Stomach (tissue), 4 donors: ENCODE measurements at regions not wholly inside any gene's neighbourhood (a gene's known extent, or its start where the extent isn't known, plus 50 kb on each side); places are given as distances from the start of the nearest gene placed in this dataset.

ENCODE experiments used
- EP300 ChIP-seq: sonication (generic); formaldehyde crosslinking; IDR thresholded peaks from one replicate; pipeline ENCODE4 v1.6.1; 2017; ENCODE audit warnings: antibody characterized with exemption
- POLR2A ChIP-seq, 4 donors: fragments of 450-650 bp; IDR thresholded peaks; one replicate each; pipeline ENCODE4 v1.6.1; 2016; ENCODE audit warnings: antibody characterized with exemption in 4 of 4, control low read depth in 2 of 4, mild to moderate bottlenecking in 1 of 4, moderate library complexity in 1 of 4
- POLR2AphosphoS5 ChIP-seq, 3 donors: sonication (generic); formaldehyde crosslinking; IDR thresholded peaks; one replicate each; pipeline ENCODE4 v1.6.1; 2016; ENCODE audit warnings: antibody characterized with exemption in 3 of 3
- TF ChIP-seq, protein P1 (sequence below), 7 experiments: fragments of 450-650 bp in 4 of 7; fragments of 200-600 bp in 3 of 7; sonication (generic) in 3 of 7; IDR thresholded peaks; one replicate each; pipeline ENCODE4 v1.5.1; 2016 to 2019; ENCODE audit warnings: antibody characterized with exemption in 7 of 7, control low read depth in 2 of 7, mild to moderate bottlenecking in 1 of 7

DNA sequence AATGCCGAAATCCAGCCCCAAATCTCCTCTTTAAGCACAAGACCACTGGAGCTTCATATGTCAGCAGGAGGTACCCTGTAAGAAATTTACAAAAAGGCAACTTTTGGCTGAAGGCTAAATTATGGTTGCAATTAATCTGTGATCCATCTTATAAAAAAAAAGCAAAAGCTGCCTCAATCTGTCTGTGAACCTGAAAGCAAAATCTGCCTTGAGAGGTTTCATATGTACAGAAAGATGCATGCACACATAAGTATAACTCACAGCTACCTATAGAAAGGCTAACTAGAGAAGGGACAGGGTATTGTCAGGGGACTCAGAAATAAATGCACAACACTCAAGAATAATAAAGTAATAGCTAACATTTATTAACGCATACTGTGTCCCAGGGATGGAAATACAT is 964.2 kb upstream of the ADGRL2 start:
- TF ChIP-seq, protein P1, sequence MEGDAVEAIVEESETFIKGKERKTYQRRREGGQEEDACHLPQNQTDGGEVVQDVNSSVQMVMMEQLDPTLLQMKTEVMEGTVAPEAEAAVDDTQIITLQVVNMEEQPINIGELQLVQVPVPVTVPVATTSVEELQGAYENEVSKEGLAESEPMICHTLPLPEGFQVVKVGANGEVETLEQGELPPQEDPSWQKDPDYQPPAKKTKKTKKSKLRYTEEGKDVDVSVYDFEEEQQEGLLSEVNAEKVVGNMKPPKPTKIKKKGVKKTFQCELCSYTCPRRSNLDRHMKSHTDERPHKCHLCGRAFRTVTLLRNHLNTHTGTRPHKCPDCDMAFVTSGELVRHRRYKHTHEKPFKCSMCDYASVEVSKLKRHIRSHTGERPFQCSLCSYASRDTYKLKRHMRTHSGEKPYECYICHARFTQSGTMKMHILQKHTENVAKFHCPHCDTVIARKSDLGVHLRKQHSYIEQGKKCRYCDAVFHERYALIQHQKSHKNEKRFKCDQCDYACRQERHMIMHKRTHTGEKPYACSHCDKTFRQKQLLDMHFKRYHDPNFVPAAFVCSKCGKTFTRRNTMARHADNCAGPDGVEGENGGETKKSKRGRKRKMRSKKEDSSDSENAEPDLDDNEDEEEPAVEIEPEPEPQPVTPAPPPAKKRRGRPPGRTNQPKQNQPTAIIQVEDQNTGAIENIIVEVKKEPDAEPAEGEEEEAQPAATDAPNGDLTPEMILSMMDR (IDR thresholded peaks at IDR 0.05) = no peak
- TF ChIP-seq POLR2AphosphoS5 (IDR thresholded peaks at IDR 0.05) (no peak), POLR2A (IDR thresholded peaks at IDR 0.05) (no peak), EP300 (no peak)
